ENCODE measurements at regions not wholly inside any gene's neighbourhood (a gene's known extent, or its start where the extent isn't known, plus 50 kb on each side); places are given as distances from the start of the nearest gene placed in this dataset.

GRCh38 chr10:53007527-53007842, 234.9 kb upstream of the MBL2 start:
- 78% methylated on average over 1 of the region's 1 CpG for WGBS, 2 donors
- TF ChIP-seq POLR2A (IDR thresholded peaks at IDR 0.05) (no peak), CTCF (IDR thresholded peaks at IDR 0.05) (no peak)
- H3K27me3 ChIP-seq = no peaks in the 10 kb centered on the region
- intact Hi-C loops (cut with DNase I) = no loop called here
- no peaks in the 10 kb centered on the region for H3K9me3 ChIP-seq
- H3K36me3 ChIP-seq = no peaks in the 10 kb centered on the region
- H3K4me3 ChIP-seq = no peak overlapping the region
- no peak overlapping the region for H3K27ac ChIP-seq
- H3K4me1 ChIP-seq = no peaks in the 10 kb centered on the region
- no peak for DNase-seq

GRCh38 chr10:53006663-53007526, 234.3 kb upstream of the MBL2 start:
- 69 to 73% methylated on average over 1 of the region's 1 CpG for WGBS, 2 donors
- Histone ChIP-seq H3K27me3 (no peaks in the 10 kb centered on the region), H3K4me1 (no peaks in the 10 kb centered on the region), H3K36me3 (no peaks in the 10 kb centered on the region), H3K9me3 (no peaks in the 10 kb centered on the region), H3K27ac (no peak overlapping the region), H3K4me3 (no peak overlapping the region)
- intact Hi-C loops (cut with DNase I) = no loop called here
- TF ChIP-seq CTCF (IDR thresholded peaks at IDR 0.05) (no peak), POLR2A (IDR thresholded peaks at IDR 0.05) (no peak)
- DNase-seq = no peak

- no peak for DNase-seq
- Histone ChIP-seq H3K4me3 (no peak overlapping the region), H3K27me3 (no peaks in the 10 kb centered on the region), H3K9me3 (no peaks in the 10 kb centered on the region), H3K36me3 (no peaks in the 10 kb centered on the region), H3K27ac (no peak overlapping the region), H3K4me1 (no peaks in the 10 kb centered on the region)
- intact Hi-C loops (cut with DNase I) = no loop called here
- TF ChIP-seq POLR2A (IDR thresholded peaks at IDR 0.05) (no peak), CTCF (IDR thresholded peaks at IDR 0.05) (no peak)
- WGBS, 2 donors = 31 to 43% methylated on average over 3 of the region's 3 CpGs
Observed at GRCh38 chr10:53005612-53006345, 233.2 kb upstream of the MBL2 start.

GRCh38 chr10:53003094-53003493, 230.5 kb upstream of the MBL2 start:
- no peaks in the 10 kb centered on the region for H3K36me3 ChIP-seq
- H3K27me3 ChIP-seq = no peaks in the 10 kb centered on the region
- WGBS, 2 donors = 64 to 68% methylated on average over 5 of the region's 5 CpGs
- no peak for DNase-seq
- intact Hi-C loops (cut with DNase I) = no loop called here
- no peak overlapping the region for H3K4me3 ChIP-seq
- TF ChIP-seq POLR2A (IDR thresholded peaks at IDR 0.05) = no peak
- no peak for TF ChIP-seq CTCF (IDR thresholded peaks at IDR 0.05)
- H3K4me1 ChIP-seq = no peaks in the 10 kb centered on the region
- no peaks in the 10 kb centered on the region for H3K9me3 ChIP-seq
- H3K27ac ChIP-seq = no peak overlapping the region

GRCh38 chr10:52999681-53000080, 227.1 kb upstream of the MBL2 start:
- no peaks in the 10 kb centered on the region for H3K4me1 ChIP-seq
- no peak overlapping the region for H3K27ac ChIP-seq
- no peaks in the 10 kb centered on the region for H3K9me3 ChIP-seq
- no peak overlapping the region for H3K4me3 ChIP-seq
- intact Hi-C loops (cut with DNase I) = no loop called here
- no peaks in the 10 kb centered on the region for H3K27me3 ChIP-seq
- DNase-seq = no peak
- TF ChIP-seq CTCF (IDR thresholded peaks at IDR 0.05) (no peak), POLR2A (IDR thresholded peaks at IDR 0.05) (no peak)
- 39 to 56% methylated on average over 2 of the region's 2 CpGs for WGBS, 2 donors
- no peaks in the 10 kb centered on the region for H3K36me3 ChIP-seq

Measured in esophagus squamous epithelium (tissue), 5 donors.